Stimulated activated CD4-positive, alpha-beta T cell treated with anti-CD3 and anti-CD28 coated beads, Interleukin-12 subunit alpha, Interleukin-12 subunit beta, amount 100 ng/mL, for 48 hours (primary cell): ENCODE measurements at regions not wholly inside any gene's neighbourhood (a gene's known extent, or its start where the extent isn't known, plus 50 kb on each side); places are given as distances from the start of the nearest gene placed in this dataset.
"Not testable (repeated sequence)": the region's sequence is repeated elsewhere in the genome, so short reads cannot be mapped to it uniquely, and the experiment has no call there.

Experiments
- DNase-seq, 3 donors: peaks; one replicate each; pipeline ENCODE4 v3.0.0-alpha.2; 2020; ENCODE audit warnings: low read depth in 2 of 3, low spot score in 1 of 3

GRCh38 chr13:85132986-85133385 is 666.2 kb downstream of the SLITRK6 start:
- no peak for DNase-seq

GRCh38 chr13:85123501-85123900 is 675.7 kb downstream of the SLITRK6 start:
- not testable (repeated sequence) for DNase-seq

GRCh38 chr13:85108356-85108755 is 690.9 kb downstream of the SLITRK6 start:
- no peak for DNase-seq

- no peak for DNase-seq
Observed at GRCh38 chr13:85099245-85099644, 700.0 kb downstream of the SLITRK6 start.

GRCh38 chr13:85095418-85096272 is 703.6 kb downstream of the SLITRK6 start:
- no peak for DNase-seq

- DNase-seq = no peak
Observed at GRCh38 chr13:85093808-85094207, 705.4 kb downstream of the SLITRK6 start.

- no peak for DNase-seq
Observed at GRCh38 chr13:85091631-85092234, 707.5 kb downstream of the SLITRK6 start.

- DNase-seq = no peak
Observed at GRCh38 chr13:85089186-85089585, 710.0 kb downstream of the SLITRK6 start.

- no peak for DNase-seq
Observed at GRCh38 chr13:85080691-85081090, 718.5 kb downstream of the SLITRK6 start.

- no peak for DNase-seq
Observed at GRCh38 chr13:85076343-85076742, 722.9 kb downstream of the SLITRK6 start.

- DNase-seq = no peak
Observed at GRCh38 chr13:85074543-85075313, 724.5 kb downstream of the SLITRK6 start.

- DNase-seq = no peak
Observed at GRCh38 chr13:85068231-85068630, 731.0 kb downstream of the SLITRK6 start.

GRCh38 chr13:85040215-85040614 is 759.0 kb downstream of the SLITRK6 start:
- no peak for DNase-seq

- no peak for DNase-seq
Observed at GRCh38 chr13:85031771-85032170, 767.4 kb downstream of the SLITRK6 start.

GRCh38 chr13:85028035-85028434 is 771.2 kb downstream of the SLITRK6 start:
- DNase-seq = no peak

- DNase-seq = no peak
Observed at GRCh38 chr13:85019121-85019520, 780.1 kb downstream of the SLITRK6 start.

GRCh38 chr13:85013006-85013405 is 786.2 kb downstream of the SLITRK6 start:
- DNase-seq = no peak

- DNase-seq = no peak
Observed at GRCh38 chr13:85009447-85009846, 789.8 kb downstream of the SLITRK6 start.

- no peak for DNase-seq
Observed at GRCh38 chr13:84999252-84999651, 800.0 kb downstream of the SLITRK6 start.

- DNase-seq = no peak
Observed at GRCh38 chr13:84998681-84999080, 800.5 kb downstream of the SLITRK6 start.

GRCh38 chr13:84997858-84998257 is 801.4 kb downstream of the SLITRK6 start:
- no peak for DNase-seq

- no peak for DNase-seq
Observed at GRCh38 chr13:84994582-84994981, 804.6 kb downstream of the SLITRK6 start.
